B cell (primary cell): ENCODE measurements at regions not wholly inside any gene's neighbourhood (a gene's known extent, or its start where the extent isn't known, plus 50 kb on each side); places are given as distances from the start of the nearest gene placed in this dataset.

Experiments used
- ATAC-seq: fragments of 200-7000 bp; cut with Tn5 transposase; one replicate; pipeline ENCODE4 v1.10.0; 2021; ENCODE audit warnings: low read depth, mild to moderate bottlenecking, moderate number of reproducible peaks, moderate library complexity
- CTCF ChIA-PET: fragments of 350-600 bp; sonication (Branson Sonifier 250); formaldehyde crosslinking; loops from one replicate; lab custom pipeline; 2021; ENCODE audit warnings: antibody characterized with exemption, inconsistent platforms; lab: Charles Lee
- POLR2A ChIA-PET: fragments of 350-600 bp; sonication (Branson Sonifier 250); formaldehyde crosslinking; loops from one replicate; lab custom pipeline; 2021; ENCODE audit warnings: antibody characterized with exemption; lab: Charles Lee
- DNase-seq: peaks from one replicate; pipeline ENCODE4 v3.0.0; 2013
- H2AFZ ChIP-seq: 2 replicates; pipeline ENCODE4 v1.6.1; 2012; ENCODE audit warnings: mild to moderate bottlenecking, low read depth, low read length; ENCODE audit not compliant: insufficient read depth, poor library complexity, severe bottlenecking
- H3K27ac ChIP-seq, 2 donors: 1 replicate in 1 of 2; 2 replicates in 1 of 2; pipeline ENCODE4 v1.5.1; 2012 to 2013; ENCODE audit warnings: low read length in 2 of 2, mild to moderate bottlenecking in 2 of 2, moderate library complexity in 1 of 2
- H3K27me3 ChIP-seq, 4 experiments: fragments of 200-600 bp in 1 of 4; sonication (generic) in 1 of 4; replicated peaks in 1 of 4; 1 replicate in 2 of 4; 2 replicates in 2 of 4; pipeline versions ENCODE4 v1.6.1 to v1.7.0; 2013 to 2016; ENCODE audit warnings: low read length in 3 of 4, mild to moderate bottlenecking in 2 of 4, mixed read lengths in 1 of 4, moderate library complexity in 1 of 4; ENCODE audit not compliant: insufficient read depth in 4 of 4, control insufficient read depth in 3 of 4; ENCODE audit errors: control extremely low read depth in 1 of 4
- H3K36me3 ChIP-seq, 2 experiments: replicated peaks in 1 of 2; 1 replicate in 1 of 2; 2 replicates in 1 of 2; pipeline versions ENCODE4 v1.6.1 to v1.7.1; 2013; ENCODE audit warnings: low read length in 1 of 2; ENCODE audit not compliant: insufficient read depth in 2 of 2, control insufficient read depth in 1 of 2; ENCODE audit errors: control extremely low read depth in 1 of 2, extremely low read depth in 1 of 2
- H3K4me1 ChIP-seq, 2 donors: fragments of 200-600 bp in 1 of 2; sonication (generic) in 1 of 2; 1 replicate in 1 of 2; 2 replicates in 1 of 2; pipeline versions ENCODE4 v1.5.1 to v1.6.1; 2013 to 2017; ENCODE audit warnings: low read length in 2 of 2; ENCODE audit not compliant: control insufficient read depth in 2 of 2, insufficient read depth in 2 of 2
- H3K4me2 ChIP-seq: replicated peaks from 2 replicates; pipeline ENCODE3; 2012; ENCODE audit warnings: mild to moderate bottlenecking, low read depth, low read length; ENCODE audit not compliant: poor library complexity, severe bottlenecking
- H3K4me3 ChIP-seq, 5 experiments: fragments of 200-600 bp in 1 of 5; sonication (generic) in 1 of 5; 1 replicate in 3 of 5; 2 replicates in 2 of 5; pipeline versions ENCODE4 v1.5.1 to v1.7.0; 2011 to 2016; ENCODE audit warnings: low read length in 4 of 5, mild to moderate bottlenecking in 4 of 5, low read depth in 2 of 5, control low read depth in 1 of 5, moderate library complexity in 1 of 5; ENCODE audit not compliant: insufficient read depth in 1 of 5; ENCODE audit errors: control extremely low read depth in 1 of 5, extremely low read depth in 1 of 5
- H3K79me2 ChIP-seq: fragments of 200-600 bp; sonication (generic); one replicate; pipeline ENCODE4 v1.6.0; 2016; ENCODE audit warnings: low read length; ENCODE audit not compliant: control insufficient read depth, insufficient read depth
- H3K9ac ChIP-seq: fragments of 200-600 bp; sonication (generic); 2 replicates; pipeline ENCODE4 v1.6.1; 2017; ENCODE audit warnings: mild to moderate bottlenecking, low read length, moderate library complexity
- H3K9me3 ChIP-seq, 3 donors: one replicate each; pipeline versions ENCODE4 v1.6.1 to v1.7.1; 2013; ENCODE audit warnings: low read length in 2 of 3; ENCODE audit not compliant: control insufficient read depth in 2 of 3, insufficient read depth in 1 of 3; ENCODE audit errors: control extremely low read depth in 1 of 3
- H4K20me1 ChIP-seq: 2 replicates; pipeline ENCODE4 v1.6.0; 2012; ENCODE audit warnings: mild to moderate bottlenecking, low read length; ENCODE audit not compliant: insufficient read depth, control insufficient read depth, poor library complexity, severe bottlenecking
- H3K27ac Mint-ChIP-seq: one replicate; pipeline ENCODE4 v1.8.0; 2021; ENCODE audit warnings: mixed read lengths
- H3K27me3 Mint-ChIP-seq: one replicate; pipeline ENCODE4 v1.8.0; 2021; ENCODE audit warnings: mixed read lengths
- H3K4me1 Mint-ChIP-seq: one replicate; pipeline ENCODE4 v1.8.0; 2021; ENCODE audit warnings: mixed read lengths
- H3K4me3 Mint-ChIP-seq: one replicate; pipeline ENCODE4 v1.8.0; 2021; ENCODE audit warnings: mixed read lengths
- H3K9me3 Mint-ChIP-seq: one replicate; pipeline ENCODE4 v1.8.0; 2022; ENCODE audit warnings: mixed read lengths; ENCODE audit not compliant: insufficient read depth
- CTCF ChIP-seq: fragments of 200-600 bp; IDR thresholded peaks from one replicate; pipeline ENCODE4 v1.8.0; 2022; ENCODE audit warnings: antibody characterized with exemption, mild to moderate bottlenecking
- EZH2 ChIP-seq: IDR thresholded peaks from 2 replicates; pipeline ENCODE4 v1.6.1; 2012; ENCODE audit warnings: borderline replicate concordance, low read depth, mild to moderate bottlenecking, moderate library complexity, low read length; ENCODE audit not compliant: insufficient read depth, poor library complexity, severe bottlenecking
- WGBS: methylation state at CpG from one replicate; pipeline ENCODE4 v1.1.5; 2013; ENCODE audit warnings: missing lambda C conversion rate; ENCODE audit not compliant: insufficient coverage; 5-methylcytosine and 5-hydroxymethylcytosine counted together
- intact Hi-C: fragments of 100-400 bp; cut with micrococcal nuclease; formaldehyde crosslinking; loops from one replicate; pipeline ENCODE4 v1.10.0; 2022

GRCh38 chr3:40701016-40701588 lies 176.3 kb downstream of the ZNF621 start:
- TF ChIP-seq EZH2 (no peak), CTCF (no peak)
- no peak overlapping the region for H3K27ac Mint-ChIP-seq
- H3K4me1 ChIP-seq = no peaks in the 10 kb centered on the region
- H3K27me3 ChIP-seq = no peaks in the 10 kb centered on the region
- no peaks in the 10 kb centered on the region for H4K20me1 ChIP-seq
- no CpG with 5 or more reads among the region's 1 CpG for WGBS
- H3K4me1 Mint-ChIP-seq = no peaks in the 10 kb centered on the region
- peaks cover 0 to 8% (median 7%) of the 10 kb centered on the region in 3 donors for H3K9me3 ChIP-seq
- H3K4me3 ChIP-seq = no peak overlapping the region
- ChIA-PET POLR2A (interaction anchor here (0.6 kb wide), 1 partner anchor 546 kb away, joined by 5 read pairs; no protein-coding TSS in a partner anchor), CTCF (no interaction called here)
- no peaks in the 10 kb centered on the region for H3K79me2 ChIP-seq
- no peak overlapping the region for H3K27ac ChIP-seq
- H3K27me3 Mint-ChIP-seq = peaks cover 7% of the 10 kb centered on the region
- no peak overlapping the region for H3K4me2 ChIP-seq
- no peaks in the 10 kb centered on the region for H3K36me3 ChIP-seq
- peaks cover 8% of the 10 kb centered on the region for H3K9me3 Mint-ChIP-seq
- H2AFZ ChIP-seq = no peak overlapping the region
- H3K4me3 Mint-ChIP-seq = no peak overlapping the region
- no peak for DNase-seq
- ATAC-seq = no peak
- H3K9ac ChIP-seq = no peak overlapping the region
- intact Hi-C loops = no loop called here

- H3K9me3 ChIP-seq = peaks cover 0 to 8% (median 7%) of the 10 kb centered on the region in 3 donors
- no peaks in the 10 kb centered on the region for H4K20me1 ChIP-seq
- no peak overlapping the region for H3K4me3 ChIP-seq
- no peaks in the 10 kb centered on the region for H3K36me3 ChIP-seq
- Mint-ChIP-seq H3K4me3 (no peak overlapping the region), H3K9me3 (peaks cover 11% of the 10 kb centered on the region), H3K4me1 (no peaks in the 10 kb centered on the region), H3K27ac (no peak overlapping the region), H3K27me3 (no peaks in the 10 kb centered on the region)
- TF ChIP-seq EZH2 = no peak
- no peak for TF ChIP-seq CTCF
- H3K4me1 ChIP-seq = no peaks in the 10 kb centered on the region
- no peaks in the 10 kb centered on the region for H3K27me3 ChIP-seq
- DNase-seq (no peak), ATAC-seq (no peak)
- H3K27ac ChIP-seq = no peak overlapping the region
- intact Hi-C loops = no loop called here
- H3K79me2 ChIP-seq = no peaks in the 10 kb centered on the region
- no CpG with 5 or more reads among the region's 1 CpG for WGBS
- no peak overlapping the region for H3K9ac ChIP-seq
- POLR2A ChIA-PET = no interaction called here
- no peak overlapping the region for H2AFZ ChIP-seq
- CTCF ChIA-PET = no interaction called here
- H3K4me2 ChIP-seq = no peak overlapping the region
Measured at GRCh38 chr3:40704224-40704623, 179.5 kb downstream of the ZNF621 start.
